ENCODE measurements at regions not wholly inside any gene's neighbourhood (a gene's known extent, or its start where the extent isn't known, plus 50 kb on each side); places are given as distances from the start of the nearest gene placed in this dataset.

DNA sequence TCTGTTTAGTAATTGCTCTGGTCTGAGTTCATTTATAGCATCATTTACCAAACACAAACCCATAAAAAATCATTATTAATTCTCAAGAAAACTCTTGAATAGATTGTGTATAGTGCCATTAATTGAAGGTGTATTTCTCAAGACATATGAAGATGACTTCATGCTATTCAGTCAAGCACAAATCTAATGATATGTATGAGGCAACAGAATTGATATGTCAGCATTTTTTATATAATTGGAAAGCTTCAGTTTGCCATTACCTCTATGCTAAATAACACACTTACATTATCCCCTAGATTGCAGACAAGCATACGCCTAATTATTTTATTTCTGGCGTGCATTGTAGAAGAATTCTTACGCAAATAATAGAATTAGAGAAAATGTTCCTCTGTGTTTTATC is 461.8 kb downstream of the PDHA2 start:
- TF ChIP-seq POLR2AphosphoS5 (IDR thresholded peaks at IDR 0.05) (no peak), POLR2A (IDR thresholded peaks at IDR 0.05) (no peak), EP300 (IDR thresholded peaks at IDR 0.05; ENCODE audit: low read depth) (no peak)
- TF ChIP-seq, protein P1, sequence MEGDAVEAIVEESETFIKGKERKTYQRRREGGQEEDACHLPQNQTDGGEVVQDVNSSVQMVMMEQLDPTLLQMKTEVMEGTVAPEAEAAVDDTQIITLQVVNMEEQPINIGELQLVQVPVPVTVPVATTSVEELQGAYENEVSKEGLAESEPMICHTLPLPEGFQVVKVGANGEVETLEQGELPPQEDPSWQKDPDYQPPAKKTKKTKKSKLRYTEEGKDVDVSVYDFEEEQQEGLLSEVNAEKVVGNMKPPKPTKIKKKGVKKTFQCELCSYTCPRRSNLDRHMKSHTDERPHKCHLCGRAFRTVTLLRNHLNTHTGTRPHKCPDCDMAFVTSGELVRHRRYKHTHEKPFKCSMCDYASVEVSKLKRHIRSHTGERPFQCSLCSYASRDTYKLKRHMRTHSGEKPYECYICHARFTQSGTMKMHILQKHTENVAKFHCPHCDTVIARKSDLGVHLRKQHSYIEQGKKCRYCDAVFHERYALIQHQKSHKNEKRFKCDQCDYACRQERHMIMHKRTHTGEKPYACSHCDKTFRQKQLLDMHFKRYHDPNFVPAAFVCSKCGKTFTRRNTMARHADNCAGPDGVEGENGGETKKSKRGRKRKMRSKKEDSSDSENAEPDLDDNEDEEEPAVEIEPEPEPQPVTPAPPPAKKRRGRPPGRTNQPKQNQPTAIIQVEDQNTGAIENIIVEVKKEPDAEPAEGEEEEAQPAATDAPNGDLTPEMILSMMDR (IDR thresholded peaks at IDR 0.05), result no peak

Measured in transverse colon (tissue), 4 donors.